SK-N-SH treated with all-trans-retinoic acid at 6 μM for 48 hours (cell line): ENCODE measurements at regions not wholly inside any gene's neighbourhood (a gene's known extent, or its start where the extent isn't known, plus 50 kb on each side); places are given as distances from the start of the nearest gene placed in this dataset.

ENCODE experiments used
- ATAC-seq: fragments of 200-7000 bp; cut with Tn5 transposase; 3 replicates; pipeline ENCODE4 v1.9.1; 2020; ENCODE audit warnings: mild to moderate bottlenecking, moderate library complexity
- ARNTL ChIP-seq: fragments of 450-650 bp; formaldehyde crosslinking; IDR thresholded peaks from 2 replicates; pipeline ENCODE4 v1.5.0; 2020; ENCODE audit warnings: low read depth, mild to moderate bottlenecking, moderate library complexity, borderline replicate concordance
- BACH2 ChIP-seq: fragments of 250-450 bp; sonication (Bioruptor Pico); IDR thresholded peaks from 2 replicates; pipeline ENCODE4 v1.9.0; 2021; ENCODE audit warnings: mild to moderate bottlenecking, borderline replicate concordance
- CREB5 ChIP-seq: fragments of 250-450 bp; sonication (Bioruptor Pico); IDR thresholded peaks from 2 replicates; pipeline ENCODE4 v1.5.1; 2020; ENCODE audit warnings: low read depth, mild to moderate bottlenecking, moderate library complexity
- CSDC2 ChIP-seq: fragments of 250-450 bp; sonication (Bioruptor Pico); IDR thresholded peaks from 2 replicates; pipeline ENCODE4 v1.5.0; 2020; ENCODE audit warnings: mild to moderate bottlenecking, moderate library complexity
- CSRNP3 ChIP-seq: fragments of 250-450 bp; sonication (Bioruptor Pico); IDR thresholded peaks from 2 replicates; pipeline ENCODE4 v1.5.1; 2021; ENCODE audit warnings: mild to moderate bottlenecking, moderate library complexity
- ESRRG ChIP-seq: fragments of 250-450 bp; sonication (Bioruptor Pico); IDR thresholded peaks from 2 replicates; pipeline ENCODE4 v1.6.1; 2021; ENCODE audit warnings: mild to moderate bottlenecking
- GLIS3 ChIP-seq: fragments of 250-450 bp; sonication (Bioruptor Pico); IDR thresholded peaks from 2 replicates; pipeline ENCODE4 v1.5.0; 2020; ENCODE audit warnings: mild to moderate bottlenecking, moderate library complexity
- ISL1 ChIP-seq: fragments of 250-450 bp; sonication (Bioruptor Pico); IDR thresholded peaks from 2 replicates; pipeline ENCODE4 v2.1.2; 2022; ENCODE audit warnings: mild to moderate bottlenecking, moderate library complexity
- OSR1 ChIP-seq: fragments of 250-450 bp; sonication (Bioruptor Pico); IDR thresholded peaks from 2 replicates; pipeline ENCODE4 v1.8.0; 2022; ENCODE audit warnings: moderate library complexity, mild to moderate bottlenecking, inconsistent platforms
- POU6F1 ChIP-seq: fragments of 250-450 bp; sonication (Bioruptor Pico); IDR thresholded peaks from 2 replicates; pipeline ENCODE4 v1.8.0; 2021; ENCODE audit warnings: low read depth, mild to moderate bottlenecking, moderate library complexity, borderline replicate concordance
- PPARA ChIP-seq: fragments of 250-450 bp; sonication (Bioruptor Pico); IDR thresholded peaks from 2 replicates; pipeline ENCODE4 v1.5.0; 2020; ENCODE audit warnings: mild to moderate bottlenecking, borderline replicate concordance
- RARB ChIP-seq: fragments of 250-450 bp; sonication (Bioruptor Pico); IDR thresholded peaks from 2 replicates; pipeline ENCODE4 v1.8.0; 2021; ENCODE audit warnings: mild to moderate bottlenecking, moderate library complexity
- SNAI2 ChIP-seq: fragments of 250-450 bp; sonication (Bioruptor Pico); IDR thresholded peaks from 2 replicates; pipeline ENCODE4 v1.5.0; 2020; ENCODE audit warnings: mild to moderate bottlenecking, moderate library complexity
- TCF4 ChIP-seq: fragments of 250-450 bp; sonication (Bioruptor Pico); IDR thresholded peaks from 2 replicates; pipeline ENCODE4 v1.8.0; 2021; ENCODE audit warnings: mild to moderate bottlenecking, moderate library complexity, borderline replicate concordance
- TOX ChIP-seq: fragments of 250-450 bp; sonication (Bioruptor Pico); IDR thresholded peaks from 2 replicates; pipeline ENCODE4 v1.8.0; 2021; ENCODE audit warnings: mild to moderate bottlenecking, moderate library complexity, borderline replicate concordance
- TSHZ2 ChIP-seq: fragments of 250-450 bp; sonication (Bioruptor Pico); IDR thresholded peaks from 2 replicates; pipeline ENCODE4 v1.5.0; 2020; ENCODE audit warnings: mild to moderate bottlenecking, moderate library complexity
- ZC3H10 ChIP-seq: fragments of 250-450 bp; sonication (Bioruptor Pico); IDR thresholded peaks from 2 replicates; pipeline ENCODE4 v1.5.1; 2021; ENCODE audit warnings: mild to moderate bottlenecking, moderate library complexity
- ZFP3 ChIP-seq: fragments of 250-450 bp; sonication (Bioruptor Pico); IDR thresholded peaks from 2 replicates; pipeline ENCODE4 v1.5.0; 2020; ENCODE audit warnings: mild to moderate bottlenecking, moderate library complexity
- ZNF565 ChIP-seq: fragments of 450-650 bp; formaldehyde crosslinking; conservative IDR thresholded peaks from 2 replicates; pipeline ENCODE4 v1.5.0; 2020; ENCODE audit warnings: low read depth, mild to moderate bottlenecking, moderate library complexity
- ZNF70 ChIP-seq: fragments of 450-650 bp; formaldehyde crosslinking; IDR thresholded peaks from 2 replicates; pipeline ENCODE4 v1.5.0; 2020; ENCODE audit warnings: mild to moderate bottlenecking, moderate library complexity
- ZNF8 ChIP-seq: fragments of 450-650 bp; formaldehyde crosslinking; IDR thresholded peaks from 2 replicates; pipeline ENCODE4 v1.5.0; 2020; ENCODE audit warnings: mild to moderate bottlenecking, moderate library complexity

- TF ChIP-seq ZNF565 (CRISPR knock-in tag) = no peak
- no peak for TF ChIP-seq ISL1 (CRISPR knock-in tag)
- no peak for TF ChIP-seq CREB5
- ATAC-seq = no peak
Measured at GRCh38 chr9:108275906-108276305, 579.9 kb downstream of the ACTL7B start.

GRCh38 chr9:108274971-108275370 is 580.8 kb downstream of the ACTL7B start:
- no peak for TF ChIP-seq CSDC2 (CRISPR knock-in tag)
- TF ChIP-seq, all 23 proteins: peak for 0
- ATAC-seq = no peak

- ATAC-seq = no peak
- TF ChIP-seq ZC3H10 (CRISPR knock-in tag) (no peak), TCF4 (CRISPR knock-in tag) (no peak)
- TF ChIP-seq, all 23 proteins: peak for 0
Measured at GRCh38 chr9:108273988-108274387, 581.8 kb downstream of the ACTL7B start.

GRCh38 chr9:108272349-108272899 is 583.4 kb downstream of the ACTL7B start:
- ATAC-seq = peak; percentile 90
- no peak for TF ChIP-seq CSRNP3
- no peak for TF ChIP-seq SNAI2
- TF ChIP-seq TOX = no peak
- no peak for TF ChIP-seq OSR1 (CRISPR knock-in tag)
- TF ChIP-seq ESRRG (CRISPR knock-in tag) = no peak
- no peak for TF ChIP-seq TCF4 (CRISPR knock-in tag)

- peak; percentile 70 for ATAC-seq
- TF ChIP-seq PPARA (no peak), OSR1 (CRISPR knock-in tag) (no peak), ZC3H10 (CRISPR knock-in tag) (no peak), ARNTL (CRISPR knock-in tag) (no peak), ESRRG (CRISPR knock-in tag) (no peak), ZNF565 (CRISPR knock-in tag) (no peak), TSHZ2 (CRISPR knock-in tag) (no peak), ZFP3 (CRISPR knock-in tag) (no peak)
Measured at GRCh38 chr9:108271646-108272348, 584.0 kb downstream of the ACTL7B start.

- no peak for ATAC-seq
- TF ChIP-seq ZNF70 = no peak
- no peak for TF ChIP-seq CSRNP3
- TF ChIP-seq CSDC2 (CRISPR knock-in tag) = no peak
- no peak for TF ChIP-seq ZC3H10 (CRISPR knock-in tag)
- TF ChIP-seq OSR1 (CRISPR knock-in tag) = no peak
- TF ChIP-seq RARB = no peak
- TF ChIP-seq ZNF8 (CRISPR knock-in tag) = no peak
- TF ChIP-seq GLIS3 (CRISPR knock-in tag) = no peak
- no peak for TF ChIP-seq TOX
- TF ChIP-seq ZNF565 (CRISPR knock-in tag) = no peak
- TF ChIP-seq ARNTL (CRISPR knock-in tag) = no peak
- TF ChIP-seq BACH2 (CRISPR knock-in tag) = no peak
- TF ChIP-seq POU6F1 (CRISPR knock-in tag) = no peak
- no peak for TF ChIP-seq TCF4 (CRISPR knock-in tag)
Measured at GRCh38 chr9:108271236-108271635, 584.5 kb downstream of the ACTL7B start.
